Stimulated activated CD4-positive, alpha-beta T cell treated with anti-CD3 and anti-CD28 coated beads, TNF-alpha, amount 100 ng/mL, for 48 hours (primary cell): ENCODE measurements at regions not wholly inside any gene's neighbourhood (a gene's known extent, or its start where the extent isn't known, plus 50 kb on each side); places are given as distances from the start of the nearest gene placed in this dataset.

Experiments
- DNase-seq, 3 donors: peaks; one replicate each; pipeline ENCODE4 v3.0.0-alpha.2; 2020; ENCODE audit warnings: low read depth in 3 of 3

- no peak for DNase-seq
Observed at GRCh38 chr3:164572436-164572835, 505.9 kb downstream of the SI start.

- DNase-seq = no peak
Observed at GRCh38 chr3:164550857-164551256, 527.4 kb downstream of the SI start.

- DNase-seq = no peak
Observed at GRCh38 chr3:164539215-164539614, 539.1 kb downstream of the SI start.

GRCh38 chr3:164537485-164537884, 540.8 kb downstream of the SI start:
- DNase-seq = no peak

GRCh38 chr3:164533275-164533674, 545.0 kb downstream of the SI start:
- DNase-seq = no peak

GRCh38 chr3:164526250-164526649, 552.0 kb downstream of the SI start:
- no peak for DNase-seq

- no peak for DNase-seq
Observed at GRCh38 chr3:164524201-164524600, 554.1 kb downstream of the SI start.

- no peak for DNase-seq
Observed at GRCh38 chr3:164522073-164522763, 556.1 kb downstream of the SI start.

- no peak for DNase-seq
Observed at GRCh38 chr3:164521644-164522043, 556.7 kb downstream of the SI start.

GRCh38 chr3:164521139-164521538, 557.2 kb downstream of the SI start:
- DNase-seq = no peak

GRCh38 chr3:164515256-164515655, 563.0 kb downstream of the SI start:
- DNase-seq = no peak

- no peak for DNase-seq
Observed at GRCh38 chr3:164514576-164514975, 563.7 kb downstream of the SI start.

- DNase-seq = no peak
Observed at GRCh38 chr3:164507886-164508285, 570.4 kb downstream of the SI start.

GRCh38 chr3:164498917-164499316, 579.4 kb downstream of the SI start:
- no peak for DNase-seq

- no peak for DNase-seq
Observed at GRCh38 chr3:164488893-164489292, 589.4 kb downstream of the SI start.

GRCh38 chr3:164486150-164486549, 592.1 kb downstream of the SI start:
- DNase-seq = no peak

GRCh38 chr3:164479978-164480377, 598.3 kb downstream of the SI start:
- DNase-seq = no peak

- no peak for DNase-seq
Observed at GRCh38 chr3:164479406-164479805, 598.9 kb downstream of the SI start.

- no peak for DNase-seq
Observed at GRCh38 chr3:164478323-164478722, 600.0 kb downstream of the SI start.

- DNase-seq = no peak
Observed at GRCh38 chr3:164477403-164477802, 600.9 kb downstream of the SI start.

GRCh38 chr3:164476631-164477030, 601.7 kb downstream of the SI start:
- DNase-seq = no peak

- DNase-seq = no peak
Observed at GRCh38 chr3:164470471-164470870, 607.8 kb downstream of the SI start.

- no peak for DNase-seq
Observed at GRCh38 chr3:164468055-164468454, 610.2 kb downstream of the SI start.

- no peak for DNase-seq
Observed at GRCh38 chr3:164467007-164467406, 611.3 kb downstream of the SI start.
